ENCODE measurements at regions not wholly inside any gene's neighbourhood (a gene's known extent, or its start where the extent isn't known, plus 50 kb on each side); places are given as distances from the start of the nearest gene placed in this dataset.

GRCh38 chr10:118445535-118445934 lies 103.4 kb upstream of the FAM204A start:
- ChIA-PET POLR2A (no interaction called here), CTCF (no interaction called here)
- Histone ChIP-seq H3K27me3 (ENCODE audit: control insufficient read depth, insufficient read depth, low read length) (peaks cover 32% of the 10 kb centered on the region), H3K4me3 (ENCODE audit: low read depth in 2 of 2, low read length in 2 of 2) (no peak overlapping the region), H3K36me3 (ENCODE audit: control insufficient read depth, insufficient read depth, low read length) (no peaks in the 10 kb centered on the region; the same call in 1 of the 2 replicates), H3K27ac (ENCODE audit: low read length) (no peak overlapping the region), H3K4me1 (ENCODE audit: control insufficient read depth, insufficient read depth, low read length) (no peaks in the 10 kb centered on the region), H3K9me3 (ENCODE audit: control insufficient read depth, insufficient read depth, low read depth, low read length) (no peaks in the 10 kb centered on the region)
- no TSS peak for BruUV-seq (replicated peaks)
- TF ChIP-seq POLR2AphosphoS5 (IDR thresholded peaks at IDR 0.05; ENCODE audit: low read depth, low read length) (no peak), CTCF (IDR thresholded peaks at IDR 0.05) (no peak), TCF7L2 (IDR thresholded peaks at IDR 0.05; ENCODE audit: low read depth, low read length) (no peak), SIN3A (IDR thresholded peaks at IDR 0.05; ENCODE audit: borderline replicate concordance, insufficient read depth, low read depth, low read length) (no peak), REST (IDR thresholded peaks at IDR 0.05; ENCODE audit: insufficient read depth in 1 of 2, low read depth in 2 of 2, low read length in 1 of 2) (no peak)
- DNase-seq (ENCODE audit: low read depth, low spot score) = no peak
- in situ Hi-C loops (cut with HindIII; ENCODE audit: low pct_unique_long_range_greater_than_20kb, low sequenced_read_pairs) (no loop called here), intact Hi-C loops (cut with micrococcal nuclease; ENCODE audit: unreplicated experiment) (no loop called here)
- ATAC-seq = no peak

GRCh38 chr10:118444069-118444468 lies 101.9 kb upstream of the FAM204A start:
- CTCF ChIA-PET = no interaction called here
- in situ Hi-C loops (cut with HindIII; ENCODE audit: low pct_unique_long_range_greater_than_20kb, low sequenced_read_pairs) = no loop called here
- ATAC-seq = no peak

More at GRCh38 chr10:118444069-118444468, 101.9 kb upstream of the FAM204A start:
- intact Hi-C loops (cut with micrococcal nuclease; ENCODE audit: unreplicated experiment) = no loop called here
- Histone ChIP-seq H3K27me3 (ENCODE audit: control insufficient read depth, insufficient read depth, low read length) (peaks cover 25% of the 10 kb centered on the region), H3K4me3 (ENCODE audit: low read depth in 2 of 2, low read length in 2 of 2) (no peak overlapping the region), H3K4me1 (ENCODE audit: control insufficient read depth, insufficient read depth, low read length) (no peaks in the 10 kb centered on the region), H3K36me3 (ENCODE audit: control insufficient read depth, insufficient read depth, low read length) (no peaks in the 10 kb centered on the region; the same call in 1 of the 2 replicates), H3K27ac (ENCODE audit: low read length) (no peak overlapping the region), H3K9me3 (ENCODE audit: control insufficient read depth, insufficient read depth, low read depth, low read length) (no peaks in the 10 kb centered on the region)
- POLR2A ChIA-PET = no interaction called here
- no peak for DNase-seq (ENCODE audit: low read depth, low spot score)
- TF ChIP-seq SIN3A (IDR thresholded peaks at IDR 0.05; ENCODE audit: borderline replicate concordance, insufficient read depth, low read depth, low read length) (no peak), CTCF (IDR thresholded peaks at IDR 0.05) (no peak), POLR2AphosphoS5 (IDR thresholded peaks at IDR 0.05; ENCODE audit: low read depth, low read length) (no peak), REST (IDR thresholded peaks at IDR 0.05; ENCODE audit: insufficient read depth in 1 of 2, low read depth in 2 of 2, low read length in 1 of 2) (no peak), TCF7L2 (IDR thresholded peaks at IDR 0.05; ENCODE audit: low read depth, low read length) (no peak)
- no TSS peak for BruUV-seq (replicated peaks)
